ENCODE measurements at regions not wholly inside any gene's neighbourhood (a gene's known extent, or its start where the extent isn't known, plus 50 kb on each side); places are given as distances from the start of the nearest gene placed in this dataset.
A peak's percentile ranks its signal among the peaks of the same experiment; 100 is the strongest.

DNA sequence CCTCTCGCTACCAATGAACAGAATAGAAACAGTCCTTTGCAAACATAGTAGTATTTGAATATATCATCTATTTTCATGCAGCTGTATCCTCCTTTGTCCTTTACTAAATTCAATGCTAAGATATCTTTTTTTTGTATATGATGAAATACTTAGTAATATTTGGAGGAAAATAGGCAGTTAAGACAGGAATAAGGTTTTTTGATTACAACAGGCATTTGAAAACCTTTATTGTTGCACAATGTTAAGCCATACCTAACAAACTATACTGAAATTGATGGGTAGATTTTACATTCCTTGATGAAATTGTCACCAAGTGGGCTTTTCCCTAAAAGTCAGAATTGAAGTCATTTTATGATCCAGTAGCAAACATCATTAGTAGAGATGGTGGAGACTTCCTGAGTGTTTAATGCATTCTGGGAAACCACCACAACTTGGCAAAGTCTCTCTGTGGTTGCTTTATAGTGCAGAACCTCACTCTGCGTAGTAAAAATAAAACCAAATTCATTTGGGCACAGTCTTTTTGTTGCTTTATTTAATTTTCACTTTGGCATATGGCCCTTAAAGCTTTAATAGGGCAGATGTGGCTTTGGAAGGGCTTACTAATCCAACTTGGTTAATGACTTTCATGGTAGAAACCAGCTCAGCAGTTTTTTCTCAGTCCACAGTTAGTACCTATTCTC is 216.0 kb downstream of the DIPK2A start:
- DNase-seq (ENCODE audit: low spot score), result no peak
- TF ChIP-seq, protein P1, sequence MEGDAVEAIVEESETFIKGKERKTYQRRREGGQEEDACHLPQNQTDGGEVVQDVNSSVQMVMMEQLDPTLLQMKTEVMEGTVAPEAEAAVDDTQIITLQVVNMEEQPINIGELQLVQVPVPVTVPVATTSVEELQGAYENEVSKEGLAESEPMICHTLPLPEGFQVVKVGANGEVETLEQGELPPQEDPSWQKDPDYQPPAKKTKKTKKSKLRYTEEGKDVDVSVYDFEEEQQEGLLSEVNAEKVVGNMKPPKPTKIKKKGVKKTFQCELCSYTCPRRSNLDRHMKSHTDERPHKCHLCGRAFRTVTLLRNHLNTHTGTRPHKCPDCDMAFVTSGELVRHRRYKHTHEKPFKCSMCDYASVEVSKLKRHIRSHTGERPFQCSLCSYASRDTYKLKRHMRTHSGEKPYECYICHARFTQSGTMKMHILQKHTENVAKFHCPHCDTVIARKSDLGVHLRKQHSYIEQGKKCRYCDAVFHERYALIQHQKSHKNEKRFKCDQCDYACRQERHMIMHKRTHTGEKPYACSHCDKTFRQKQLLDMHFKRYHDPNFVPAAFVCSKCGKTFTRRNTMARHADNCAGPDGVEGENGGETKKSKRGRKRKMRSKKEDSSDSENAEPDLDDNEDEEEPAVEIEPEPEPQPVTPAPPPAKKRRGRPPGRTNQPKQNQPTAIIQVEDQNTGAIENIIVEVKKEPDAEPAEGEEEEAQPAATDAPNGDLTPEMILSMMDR (IDR thresholded peaks at IDR 0.05; ENCODE audit: extremely low read depth, missing control alignments), result no peak

DNA sequence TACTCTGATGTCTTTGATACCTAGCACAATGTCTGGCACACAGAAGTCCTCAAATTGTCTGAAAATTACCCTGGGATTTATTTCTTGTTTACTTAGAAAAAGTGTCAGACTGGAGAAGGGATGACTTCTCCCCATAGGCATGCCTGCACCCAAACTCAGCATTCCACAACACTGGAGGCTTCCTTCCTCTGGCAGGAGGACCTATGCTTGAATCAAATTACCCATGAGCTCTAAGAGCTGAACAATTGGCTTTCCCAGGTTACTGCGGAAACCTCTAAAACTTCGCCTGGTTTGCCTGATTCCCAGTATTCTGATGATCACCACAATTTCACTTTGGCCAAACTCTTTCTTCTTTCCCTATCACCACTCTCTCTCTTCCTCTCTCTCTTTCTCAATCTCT is 217.4 kb downstream of the DIPK2A start:
- no peak for DNase-seq (ENCODE audit: low spot score)
- TF ChIP-seq, protein P1 (IDR thresholded peaks at IDR 0.05; ENCODE audit: extremely low read depth, missing control alignments), result no peak

DNA sequence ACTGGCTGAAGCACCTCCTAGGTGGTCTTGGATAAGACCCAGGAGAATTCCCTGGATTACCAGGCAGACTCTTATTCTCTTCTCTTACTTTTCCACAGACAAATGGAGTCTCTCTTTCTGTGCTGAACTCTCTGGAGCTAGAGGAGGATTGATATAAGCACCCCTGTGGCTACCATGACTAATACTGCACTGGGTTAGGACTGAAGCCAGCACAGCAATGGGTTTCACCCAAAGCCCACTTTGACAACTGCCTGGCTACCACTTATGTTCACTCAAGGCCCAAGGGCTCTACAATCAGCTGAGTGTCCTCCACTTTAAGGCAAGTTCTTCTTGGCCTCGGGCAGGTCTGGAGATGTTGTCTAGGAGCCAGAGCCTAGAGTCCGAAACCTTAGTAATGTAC is 225.5 kb downstream of the DIPK2A start:
- TF ChIP-seq, protein P1 (IDR thresholded peaks at IDR 0.05; ENCODE audit: extremely low read depth, missing control alignments), result no peak
- DNase-seq (ENCODE audit: low spot score), result no peak

DNA sequence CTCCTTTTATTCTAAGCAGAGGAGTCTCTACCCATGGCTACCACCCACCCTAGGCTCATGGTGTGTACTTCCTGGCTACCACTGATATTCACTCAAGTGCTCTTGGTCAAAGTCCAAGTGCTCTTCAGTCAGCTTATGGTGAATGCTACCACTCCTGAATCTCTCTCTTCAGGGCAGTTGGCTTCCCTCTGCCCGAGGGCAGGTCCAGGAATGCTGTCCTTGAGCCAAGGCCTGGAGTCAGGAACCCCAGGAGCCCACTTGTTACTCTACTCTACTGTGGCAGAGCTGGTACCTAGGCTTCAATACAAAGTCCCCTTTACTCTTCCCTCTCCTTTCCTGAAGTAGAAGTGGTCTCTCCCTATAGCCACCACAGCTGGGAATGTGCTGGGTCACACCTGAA is 226.0 kb downstream of the DIPK2A start:
- no peak for DNase-seq (ENCODE audit: low spot score)

DNA sequence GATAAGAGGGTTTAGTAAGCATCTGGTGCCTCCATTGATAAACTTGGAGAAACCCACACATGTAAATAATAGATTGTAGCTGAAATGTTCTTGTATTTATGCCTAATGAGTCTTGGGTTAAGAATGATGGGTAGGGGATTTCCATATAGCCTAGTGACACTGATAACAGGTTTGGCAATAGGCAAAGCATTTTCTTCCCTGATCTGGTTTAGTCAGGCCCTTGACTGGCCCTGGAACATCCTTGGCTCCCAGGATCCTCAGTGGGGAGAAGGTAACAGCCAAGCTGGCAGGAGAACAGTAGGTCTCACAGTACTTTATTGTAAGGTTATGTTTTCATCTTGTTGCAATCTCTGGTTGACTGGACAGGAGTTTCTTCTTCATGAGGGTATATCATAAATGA is 228.4 kb downstream of the DIPK2A start:
- TF ChIP-seq, protein P1 (IDR thresholded peaks at IDR 0.05; ENCODE audit: extremely low read depth, missing control alignments), result no peak
- DNase-seq (ENCODE audit: low spot score), result peak; percentile 5

More for the DNA sequence above, 226.0 kb downstream of the DIPK2A start:
- TF ChIP-seq, protein P1 (IDR thresholded peaks at IDR 0.05; ENCODE audit: extremely low read depth, missing control alignments), result no peak

DNA sequence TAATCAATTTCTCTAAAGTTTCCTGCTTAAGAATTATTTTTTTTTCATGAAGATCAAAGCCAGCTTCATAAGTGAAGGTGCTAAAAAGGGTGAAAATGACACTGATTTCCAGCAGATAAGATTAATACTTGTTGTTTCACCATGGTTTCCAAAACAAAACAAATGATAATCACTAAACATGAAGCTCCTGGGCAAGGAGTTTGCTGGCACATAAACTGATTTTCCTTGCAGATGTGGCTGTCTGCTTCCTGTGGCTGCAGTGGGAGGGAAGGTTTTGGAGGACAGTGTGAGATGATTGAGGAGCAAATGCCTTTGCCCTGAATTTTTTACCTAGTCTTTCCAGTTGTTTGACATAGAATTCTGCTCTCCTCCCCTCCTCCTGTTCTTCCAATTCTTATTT is 228.8 kb downstream of the DIPK2A start:
- TF ChIP-seq, protein P1 (IDR thresholded peaks at IDR 0.05; ENCODE audit: extremely low read depth, missing control alignments), result no peak

DNA sequence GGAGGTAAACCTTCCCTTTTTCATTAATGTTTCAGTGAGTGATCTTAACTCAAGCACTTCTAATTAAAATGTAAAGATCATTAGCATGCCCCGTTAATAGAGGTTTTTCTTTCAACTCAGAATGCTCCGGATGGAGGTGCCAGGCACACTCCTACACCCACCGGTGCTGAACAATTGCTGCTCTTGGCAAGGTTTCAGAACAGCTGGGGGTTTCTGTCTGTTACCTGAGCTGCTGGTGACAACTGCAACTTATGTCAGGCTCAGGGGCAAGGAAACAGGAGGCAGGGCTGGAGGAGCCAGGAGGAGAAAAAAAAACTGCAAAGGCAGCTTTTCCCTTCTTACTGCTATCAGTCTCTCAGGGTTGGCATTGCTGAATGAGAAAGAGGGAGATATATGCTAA is 250.1 kb downstream of the DIPK2A start:
- DNase-seq (ENCODE audit: low spot score), result no peak
- TF ChIP-seq, protein P1 (IDR thresholded peaks at IDR 0.05; ENCODE audit: extremely low read depth, missing control alignments), result no peak

More for the DNA sequence above, 228.8 kb downstream of the DIPK2A start:
- DNase-seq (ENCODE audit: low spot score), result no peak
